ENCODE measurements at regions not wholly inside any gene's neighbourhood (a gene's known extent, or its start where the extent isn't known, plus 50 kb on each side); places are given as distances from the start of the nearest gene placed in this dataset.
A peak's percentile ranks its signal among the peaks of the same experiment; 100 is the strongest.

GRCh38 chr11:70759846-70760245 lies 361.5 kb downstream of the CTTN start:
- 96% methylated on average over 6 of the region's 8 CpGs for WGBS (ENCODE audit: insufficient coverage, low coverage, low lambda C conversion rate, missing lambda C conversion rate)
- H3K4me1 ChIP-seq, result no peaks in the 10 kb centered on the region
- intact Hi-C loops (cut with DNase I), result loop anchor here (5.0 to 10.0 kb wide), 2 partner anchors 295 to 303 kb away; no protein-coding TSS in a partner anchor
- no peak overlapping the region for H3K27ac ChIP-seq
- TF ChIP-seq, protein P1, sequence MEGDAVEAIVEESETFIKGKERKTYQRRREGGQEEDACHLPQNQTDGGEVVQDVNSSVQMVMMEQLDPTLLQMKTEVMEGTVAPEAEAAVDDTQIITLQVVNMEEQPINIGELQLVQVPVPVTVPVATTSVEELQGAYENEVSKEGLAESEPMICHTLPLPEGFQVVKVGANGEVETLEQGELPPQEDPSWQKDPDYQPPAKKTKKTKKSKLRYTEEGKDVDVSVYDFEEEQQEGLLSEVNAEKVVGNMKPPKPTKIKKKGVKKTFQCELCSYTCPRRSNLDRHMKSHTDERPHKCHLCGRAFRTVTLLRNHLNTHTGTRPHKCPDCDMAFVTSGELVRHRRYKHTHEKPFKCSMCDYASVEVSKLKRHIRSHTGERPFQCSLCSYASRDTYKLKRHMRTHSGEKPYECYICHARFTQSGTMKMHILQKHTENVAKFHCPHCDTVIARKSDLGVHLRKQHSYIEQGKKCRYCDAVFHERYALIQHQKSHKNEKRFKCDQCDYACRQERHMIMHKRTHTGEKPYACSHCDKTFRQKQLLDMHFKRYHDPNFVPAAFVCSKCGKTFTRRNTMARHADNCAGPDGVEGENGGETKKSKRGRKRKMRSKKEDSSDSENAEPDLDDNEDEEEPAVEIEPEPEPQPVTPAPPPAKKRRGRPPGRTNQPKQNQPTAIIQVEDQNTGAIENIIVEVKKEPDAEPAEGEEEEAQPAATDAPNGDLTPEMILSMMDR (IDR thresholded peaks at IDR 0.05), result no peak
- no peak for TF ChIP-seq POLR2A (IDR thresholded peaks at IDR 0.05)
- ATAC-seq, result no peak
- DNase-seq, result no peak
- H3K36me3 ChIP-seq, result no peaks in the 10 kb centered on the region
- H3K27me3 ChIP-seq, result no peaks in the 10 kb centered on the region
- no peak overlapping the region for H3K4me3 ChIP-seq
- no peaks in the 10 kb centered on the region for H3K9me3 ChIP-seq

DNA sequence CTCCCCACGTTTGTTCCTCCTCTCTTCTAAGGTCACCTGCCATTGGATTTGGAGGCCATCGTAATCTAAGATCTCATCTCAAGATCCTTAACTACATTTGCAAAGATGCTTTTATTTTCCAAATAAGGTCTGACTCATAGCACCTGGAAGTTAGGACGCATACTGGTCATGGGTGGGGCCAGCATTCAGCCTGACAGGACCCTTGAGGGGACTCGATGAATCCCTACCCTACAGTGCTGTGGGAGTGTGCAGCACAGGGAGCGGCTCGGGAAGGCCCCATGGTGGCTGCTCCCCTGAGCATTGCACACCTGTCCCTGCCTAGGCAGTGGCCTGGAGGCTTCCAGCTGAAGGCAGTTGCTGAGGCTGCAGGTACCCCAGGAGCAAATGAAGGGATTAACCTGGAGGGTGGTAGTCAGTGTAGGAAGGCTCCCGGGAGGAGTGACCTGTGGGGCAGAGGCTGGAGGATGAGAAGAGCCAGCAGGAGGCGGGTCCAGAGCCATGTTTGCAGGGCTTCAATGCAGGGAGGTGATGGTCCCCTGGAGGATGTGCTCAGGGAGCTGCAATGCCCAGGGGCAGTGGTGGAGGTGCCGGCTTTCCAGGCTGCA lies 362.2 kb downstream of the CTTN start:
- Histone ChIP-seq H3K4me1 (no peaks in the 10 kb centered on the region), H3K9me3 (no peaks in the 10 kb centered on the region), H3K27ac (no peak overlapping the region), H3K27me3 (no peaks in the 10 kb centered on the region), H3K36me3 (no peaks in the 10 kb centered on the region), H3K4me3 (no peak overlapping the region)
- intact Hi-C loops (cut with DNase I), result loop anchor here in 1 of 2 donors (10.0 kb wide), 1 partner anchor 296 kb away; no protein-coding TSS in a partner anchor
- WGBS (ENCODE audit: insufficient coverage, low coverage, low lambda C conversion rate, missing lambda C conversion rate), result 88% methylated on average over 4 of the region's 9 CpGs
- no peak for ATAC-seq
- DNase-seq, result peak in 2 of 3 donors; percentile 11 to 22
- TF ChIP-seq POLR2A (IDR thresholded peaks at IDR 0.05), result no peak

DNA sequence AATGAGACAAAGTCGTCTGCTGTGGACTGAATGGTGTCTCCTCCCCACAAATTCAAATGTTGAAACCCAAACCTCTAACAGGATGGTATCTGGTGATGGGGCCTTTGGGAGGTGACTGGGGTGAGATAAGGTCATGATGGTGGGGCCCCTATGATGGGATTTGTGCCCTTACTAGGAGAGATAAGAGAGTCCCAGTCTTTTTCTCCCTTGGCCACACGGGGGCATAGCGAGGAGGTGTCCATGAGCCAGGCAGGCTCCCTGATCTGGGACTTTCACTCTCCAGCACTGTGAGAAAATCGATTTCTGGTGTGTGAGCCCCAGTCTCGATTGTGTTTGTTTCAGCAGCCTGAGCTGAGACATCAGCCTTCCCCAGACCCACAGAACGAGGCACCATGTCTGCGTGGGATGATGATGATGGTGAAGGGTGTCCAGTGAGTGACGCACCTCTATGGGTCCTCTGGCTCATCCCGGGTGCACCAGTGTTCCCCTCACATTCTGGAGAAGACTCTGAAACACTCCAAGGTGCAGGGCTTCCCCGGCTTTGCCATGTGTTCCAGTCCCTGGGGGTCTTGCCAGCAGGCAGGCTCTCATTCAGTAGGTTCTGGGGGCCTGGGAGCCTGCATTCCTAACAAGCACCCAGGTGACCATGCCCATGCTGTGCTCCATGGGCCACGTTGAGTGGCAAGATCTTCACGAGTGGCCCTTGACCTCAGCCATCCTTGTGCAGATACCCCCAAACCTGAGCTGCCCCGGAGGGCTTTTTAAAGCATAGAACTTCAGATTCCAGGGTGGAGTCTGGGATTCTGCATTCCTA lies 363.0 kb downstream of the CTTN start:
- H3K4me1 ChIP-seq, result no peaks in the 10 kb centered on the region
- TF ChIP-seq POLR2A (IDR thresholded peaks at IDR 0.05), result no peak
- TF ChIP-seq, protein P1 (IDR thresholded peaks at IDR 0.05), result no peak
- peak in 1 of 3 donors; percentile 19 for DNase-seq
- WGBS (ENCODE audit: insufficient coverage, low coverage, low lambda C conversion rate, missing lambda C conversion rate), result 14% methylated on average over 1 of the region's 13 CpGs
- no peak for ATAC-seq
- intact Hi-C loops (cut with DNase I), result loop anchor here in 1 of 2 donors (10.0 kb wide), 1 partner anchor 296 kb away; no protein-coding TSS in a partner anchor
- H3K27me3 ChIP-seq, result no peaks in the 10 kb centered on the region
- no peaks in the 10 kb centered on the region for H3K36me3 ChIP-seq
- no peaks in the 10 kb centered on the region for H3K9me3 ChIP-seq
- no peak overlapping the region for H3K4me3 ChIP-seq
- no peak overlapping the region for H3K27ac ChIP-seq

GRCh38 chr11:70761908-70762337 lies 363.6 kb downstream of the CTTN start:
- no peak for ATAC-seq
- DNase-seq, result no peak
- no peak overlapping the region for H3K4me3 ChIP-seq
- H3K27ac ChIP-seq, result no peak overlapping the region
- no peaks in the 10 kb centered on the region for H3K9me3 ChIP-seq
- no peaks in the 10 kb centered on the region for H3K4me1 ChIP-seq
- 84% methylated on average over 7 of the region's 11 CpGs for WGBS (ENCODE audit: insufficient coverage, low coverage, low lambda C conversion rate, missing lambda C conversion rate)
- TF ChIP-seq, protein P1 (IDR thresholded peaks at IDR 0.05), result no peak
- TF ChIP-seq POLR2A (IDR thresholded peaks at IDR 0.05), result no peak
- H3K27me3 ChIP-seq, result no peaks in the 10 kb centered on the region
- H3K36me3 ChIP-seq, result no peaks in the 10 kb centered on the region
- intact Hi-C loops (cut with DNase I), result loop anchor here in 1 of 2 donors (10.0 kb wide), 1 partner anchor 297 kb away; no protein-coding TSS in a partner anchor

DNA sequence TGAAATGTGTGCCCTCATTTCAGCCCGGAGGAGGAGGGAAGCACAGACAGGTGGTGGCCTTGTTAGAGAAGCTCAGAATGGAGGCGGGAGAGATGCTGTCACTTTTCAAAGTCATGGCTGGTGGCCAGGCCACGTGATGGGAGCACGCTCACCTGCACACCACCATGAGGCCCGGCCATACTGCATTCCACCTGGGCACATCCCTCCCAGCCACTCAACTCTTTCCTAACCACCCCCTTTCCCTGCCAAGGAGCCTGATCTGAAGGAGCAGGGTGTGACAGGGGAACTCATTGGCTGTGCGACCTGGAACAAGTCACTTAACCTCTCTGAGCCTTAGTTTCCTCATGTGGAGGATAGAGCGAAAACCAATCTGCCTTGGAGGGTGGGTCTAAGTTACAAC lies 364.5 kb downstream of the CTTN start:
- intact Hi-C loops (cut with DNase I), result loop anchor here in 1 of 2 donors (10.0 kb wide), 1 partner anchor 298 kb away; no protein-coding TSS in a partner anchor
- Histone ChIP-seq H3K36me3 (no peaks in the 10 kb centered on the region), H3K4me1 (no peaks in the 10 kb centered on the region), H3K27ac (no peak overlapping the region), H3K4me3 (no peak overlapping the region), H3K9me3 (no peaks in the 10 kb centered on the region), H3K27me3 (no peaks in the 10 kb centered on the region)
- DNase-seq, result no peak
- WGBS (ENCODE audit: insufficient coverage, low coverage, low lambda C conversion rate, missing lambda C conversion rate), result 84% methylated on average over 2 of the region's 7 CpGs
- ATAC-seq, result no peak
- TF ChIP-seq POLR2A (IDR thresholded peaks at IDR 0.05), result no peak
- TF ChIP-seq, protein P1 (IDR thresholded peaks at IDR 0.05), result no peak
